K562 (cell line): ENCODE measurements at regions not wholly inside any gene's neighbourhood (a gene's known extent, or its start where the extent isn't known, plus 50 kb on each side); places are given as distances from the start of the nearest gene placed in this dataset.

Experiments used
- ATAC-seq: fragments of 200-7000 bp; cut with Tn5 transposase; 3 replicates; pipeline ENCODE4 v1.9.1; 2020; ENCODE audit warnings: moderate library complexity
- BruUV-seq: library from RNA; stranded (reverse); fragments of 400-500 nt; replicated peaks from 2 replicates; lab custom pipeline; 2021; lab: Mats Ljungman, UMichigan
- CTCF ChIA-PET: fragments of 300-600 bp; formaldehyde crosslinking; extraction: SDS; loops from one replicate; lab custom pipeline; 2021; ENCODE audit warnings: low intra/inter-chr PET ratio; lab: Yijun Ruan, JAX
- POLR2A ChIA-PET: fragments of 300-600, 350-650 bp; sonication (Branson Sonifier 250); formaldehyde crosslinking; extraction: SDS; loops from one replicate; lab custom pipeline; 2021; ENCODE audit warnings: antibody characterized with exemption, inconsistent platforms; lab: Yijun Ruan, JAX
- DNase-seq, 4 experiments: peaks; one replicate each; pipeline versions ENCODE4 v3.0.0 to v3.0.0-alpha.2; 2011 to 2018; ENCODE audit warnings: low spot score in 3 of 4, mixed read lengths in 3 of 4; ENCODE audit errors: extremely low read depth in 1 of 4
- FAIRE-seq: peaks from 2 replicates; lab custom pipeline; 2011; peaks lifted over from hg19 to GRCh38; lab: Jason Lieb, UNC
- H2AFZ ChIP-seq: 2 replicates; pipeline ENCODE4 v1.6.0; 2011; ENCODE audit warnings: low read depth, low read length, control low read depth, inconsistent platforms
- H3K27ac ChIP-seq: fragments of 200-600 bp; 3 replicates; pipeline ENCODE4 v1.8.0; 2011; ENCODE audit warnings: low read depth, mild to moderate bottlenecking, control low read depth, inconsistent platforms, low read length, moderate library complexity, mixed read lengths; ENCODE audit errors: extremely low read depth
- H3K27me3 ChIP-seq, 2 experiments: fragments of 300-600 bp in 1 of 2; 2 replicates in 1 of 2; 3 replicates in 1 of 2; pipeline versions ENCODE4 v1.6.0 to v1.8.0; 2011; ENCODE audit warnings: inconsistent platforms in 2 of 2, low read length in 2 of 2, mild to moderate bottlenecking in 1 of 2, mixed read lengths in 1 of 2, moderate library complexity in 1 of 2; ENCODE audit not compliant: control insufficient read depth in 2 of 2, insufficient read depth in 2 of 2
- H3K36me3 ChIP-seq: fragments of 300-600 bp; 3 replicates; pipeline ENCODE4 v1.8.0; 2011; ENCODE audit warnings: mild to moderate bottlenecking, low read length, inconsistent platforms; ENCODE audit not compliant: control insufficient read depth, insufficient read depth
- H3K4me1 ChIP-seq, 2 experiments: fragments of 200-600 bp in 1 of 2; replicated peaks in 1 of 2; 2 replicates in 1 of 2; 3 replicates in 1 of 2; pipeline versions ENCODE4 v1.5.1 to v1.8.0; 2011; ENCODE audit warnings: inconsistent platforms in 2 of 2, low read length in 2 of 2, mild to moderate bottlenecking in 1 of 2, mixed read lengths in 1 of 2, moderate library complexity in 1 of 2; ENCODE audit not compliant: control insufficient read depth in 2 of 2, insufficient read depth in 2 of 2
- H3K4me2 ChIP-seq: 2 replicates; pipeline ENCODE4 v1.6.1; 2011; ENCODE audit warnings: low read length, control low read depth, inconsistent platforms, mixed read lengths; ENCODE audit not compliant: insufficient read depth
- H3K4me3 ChIP-seq: fragments of 200-600 bp; sonication (generic), shearing (Covaris generic); 2 replicates; pipeline ENCODE4 v1.5.1; 2016; ENCODE audit warnings: control low read depth, inconsistent platforms
- H3K79me2 ChIP-seq: fragments of 200-600 bp; 3 replicates; pipeline ENCODE4 v1.8.0; 2011; ENCODE audit warnings: low read length, inconsistent platforms; ENCODE audit not compliant: control insufficient read depth, insufficient read depth
- H3K9ac ChIP-seq, 2 experiments: 2 replicates each; pipeline versions ENCODE4 v1.6.0 to v1.6.1; 2011; ENCODE audit warnings: low read depth in 2 of 2, low read length in 2 of 2, control low read depth in 1 of 2, inconsistent platforms in 1 of 2, mild to moderate bottlenecking in 1 of 2, mixed read lengths in 1 of 2; ENCODE audit not compliant: insufficient read depth in 1 of 2
- H3K9me1 ChIP-seq: one replicate; pipeline ENCODE4 v1.6.0; 2011; ENCODE audit warnings: inconsistent platforms, mild to moderate bottlenecking, low read length, moderate library complexity; ENCODE audit not compliant: control insufficient read depth, insufficient read depth
- H3K9me3 ChIP-seq: replicated peaks from 2 replicates; pipeline ENCODE4 v1.5.1; 2011; ENCODE audit warnings: low read depth, low read length, inconsistent platforms; ENCODE audit not compliant: control insufficient read depth, insufficient read depth
- H4K20me1 ChIP-seq: replicated peaks from 2 replicates; pipeline ENCODE4 v1.6.1; 2011; ENCODE audit warnings: low read length, inconsistent platforms, mixed read lengths; ENCODE audit not compliant: control insufficient read depth, insufficient read depth
- SMARCA4 ChIP-seq: fragments of 450-650 bp; IDR thresholded peaks from 2 replicates; pipeline ENCODE4 v1.6.1; 2016
- SMC3 ChIP-seq: conservative IDR thresholded peaks from 2 replicates; pipeline ENCODE4 v1.6.1; 2011; ENCODE audit warnings: low read depth, low read length, improper control_type of control experiment; ENCODE audit not compliant: insufficient read depth
- WGBS: fragments of 100-300 bp; shearing (Covaris generic); methylation state at CpG from one replicate; pipeline ENCODE4 v1.1.6; 2016; ENCODE audit warnings: low coverage, mixed read lengths; ENCODE audit not compliant: insufficient coverage; ENCODE audit errors: missing lambda C conversion rate; 5-methylcytosine and 5-hydroxymethylcytosine counted together
- in situ Hi-C: fragments of 300-500 bp; cut with MboI; formaldehyde crosslinking; loops from 4 replicates; pipeline ENCODE4 v1.15.0; 2018; ENCODE audit warnings: inconsistent platforms, mixed read lengths
- intact Hi-C: fragments of 100-400 bp; cut with micrococcal nuclease; formaldehyde crosslinking; loops from 2 replicates; pipeline ENCODE4 v1.14.2; 2022
- TF ChIP-seq, protein P1 (sequence below), 2 experiments: fragments of 450-650 bp in 1 of 2; sonication (generic) in 1 of 2; formaldehyde crosslinking in 1 of 2; IDR thresholded peaks; 2 replicates each; pipeline versions ENCODE4 v1.7.1 to v1.9.0; 2016 to 2022; ENCODE audit warnings: inconsistent platforms in 1 of 2, mild to moderate bottlenecking in 1 of 2, missing genetic modification reagents in 1 of 2
- TF ChIP-seq, protein P2 (sequence below): fragments of 450-650 bp; formaldehyde crosslinking; IDR thresholded peaks from 2 replicates; pipeline ENCODE4 v1.4.0; 2020; ENCODE audit warnings: mild to moderate bottlenecking, moderate library complexity

- BruUV-seq = no TSS peak
- Histone ChIP-seq H2AFZ (no peak overlapping the region), H3K79me2 (peaks cover 86% of the 10 kb centered on the region), H3K27ac (peak overlapping the region; percentile 6; the same call in 1 of the 3 replicates), H3K9ac (no peak overlapping the region), H3K4me2 (no peak overlapping the region), H3K36me3 (peaks cover 74% of the 10 kb centered on the region), H3K9me1 (no peaks in the 10 kb centered on the region), H3K4me3 (no peak overlapping the region), H3K27me3 (no peaks in the 10 kb centered on the region), H4K20me1 (peaks cover 18% of the 10 kb centered on the region), H3K9me3 (no peaks in the 10 kb centered on the region), H3K4me1 (peaks cover 2 to 16% of the 10 kb centered on the region in 2 experiments; a peak in 3 of 5 replicates)
- DNase-seq (peak; percentile 66 to 81 (median 71)), ATAC-seq (peak; percentile 73), FAIRE-seq (peak; percentile 81)
- in situ Hi-C loops = loop anchor here (5.0 kb wide), 2 partner anchors 166 to 246 kb away; no protein-coding TSS in a partner anchor
- ChIA-PET CTCF (interaction anchor here (0.6 to 2.3 kb wide), 10 partner anchors 23 to 1128 kb away, joined by 3 to 24 read pairs (median 3); no protein-coding TSS in a partner anchor), POLR2A (no interaction called here)
- WGBS = 59% methylated on average over 9 of the region's 9 CpGs
- intact Hi-C loops = loop anchor here (1.0 to 10.0 kb wide), 3 partner anchors 167 to 408 kb away; no protein-coding TSS in a partner anchor
- 0 out of 2 replicates have a peak, but pooled peaks have one; percentile 45 for TF ChIP-seq SMARCA4
- TF ChIP-seq, protein P1, sequence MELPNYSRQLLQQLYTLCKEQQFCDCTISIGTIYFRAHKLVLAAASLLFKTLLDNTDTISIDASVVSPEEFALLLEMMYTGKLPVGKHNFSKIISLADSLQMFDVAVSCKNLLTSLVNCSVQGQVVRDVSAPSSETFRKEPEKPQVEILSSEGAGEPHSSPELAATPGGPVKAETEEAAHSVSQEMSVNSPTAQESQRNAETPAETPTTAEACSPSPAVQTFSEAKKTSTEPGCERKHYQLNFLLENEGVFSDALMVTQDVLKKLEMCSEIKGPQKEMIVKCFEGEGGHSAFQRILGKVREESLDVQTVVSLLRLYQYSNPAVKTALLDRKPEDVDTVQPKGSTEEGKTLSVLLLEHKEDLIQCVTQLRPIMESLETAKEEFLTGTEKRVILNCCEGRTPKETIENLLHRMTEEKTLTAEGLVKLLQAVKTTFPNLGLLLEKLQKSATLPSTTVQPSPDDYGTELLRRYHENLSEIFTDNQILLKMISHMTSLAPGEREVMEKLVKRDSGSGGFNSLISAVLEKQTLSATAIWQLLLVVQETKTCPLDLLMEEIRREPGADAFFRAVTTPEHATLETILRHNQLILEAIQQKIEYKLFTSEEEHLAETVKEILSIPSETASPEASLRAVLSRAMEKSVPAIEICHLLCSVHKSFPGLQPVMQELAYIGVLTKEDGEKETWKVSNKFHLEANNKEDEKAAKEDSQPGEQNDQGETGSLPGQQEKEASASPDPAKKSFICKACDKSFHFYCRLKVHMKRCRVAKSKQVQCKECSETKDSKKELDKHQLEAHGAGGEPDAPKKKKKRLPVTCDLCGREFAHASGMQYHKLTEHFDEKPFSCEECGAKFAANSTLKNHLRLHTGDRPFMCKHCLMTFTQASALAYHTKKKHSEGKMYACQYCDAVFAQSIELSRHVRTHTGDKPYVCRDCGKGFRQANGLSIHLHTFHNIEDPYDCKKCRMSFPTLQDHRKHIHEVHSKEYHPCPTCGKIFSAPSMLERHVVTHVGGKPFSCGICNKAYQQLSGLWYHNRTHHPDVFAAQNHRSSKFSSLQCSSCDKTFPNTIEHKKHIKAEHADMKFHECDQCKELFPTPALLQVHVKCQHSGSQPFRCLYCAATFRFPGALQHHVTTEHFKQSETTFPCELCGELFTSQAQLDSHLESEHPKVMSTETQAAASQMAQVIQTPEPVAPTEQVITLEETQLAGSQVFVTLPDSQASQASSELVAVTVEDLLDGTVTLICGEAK (IDR thresholded peaks at IDR 0.05) = 0 out of 2 replicates have a peak, but pooled peaks have one; percentile 25
- TF ChIP-seq, protein P1 (CRISPR knock-in tag; IDR thresholded peaks at IDR 0.05) = no peak
- TF ChIP-seq, protein P2, sequence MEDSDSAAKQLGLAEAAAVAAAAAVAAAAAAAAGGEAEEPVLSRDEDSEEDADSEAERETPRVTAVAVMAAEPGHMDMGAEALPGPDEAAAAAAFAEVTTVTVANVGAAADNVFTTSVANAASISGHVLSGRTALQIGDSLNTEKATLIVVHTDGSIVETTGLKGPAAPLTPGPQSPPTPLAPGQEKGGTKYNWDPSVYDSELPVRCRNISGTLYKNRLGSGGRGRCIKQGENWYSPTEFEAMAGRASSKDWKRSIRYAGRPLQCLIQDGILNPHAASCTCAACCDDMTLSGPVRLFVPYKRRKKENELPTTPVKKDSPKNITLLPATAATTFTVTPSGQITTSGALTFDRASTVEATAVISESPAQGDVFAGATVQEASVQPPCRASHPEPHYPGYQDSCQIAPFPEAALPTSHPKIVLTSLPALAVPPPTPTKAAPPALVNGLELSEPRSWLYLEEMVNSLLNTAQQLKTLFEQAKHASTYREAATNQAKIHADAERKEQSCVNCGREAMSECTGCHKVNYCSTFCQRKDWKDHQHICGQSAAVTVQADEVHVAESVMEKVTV = peak; percentile 26; the same call in 1 of the 2 replicates
- TF ChIP-seq SMC3 = peak; percentile 80
Measured at GRCh38 chr19:28466107-28467045, 746.6 kb downstream of the UQCRFS1 start.
